ENCODE measurements at regions not wholly inside any gene's neighbourhood (a gene's known extent, or its start where the extent isn't known, plus 50 kb on each side); places are given as distances from the start of the nearest gene placed in this dataset.
"Not testable (repeated sequence)": the region's sequence is repeated elsewhere in the genome, so short reads cannot be mapped to it uniquely, and the experiment has no call there.

DNA sequence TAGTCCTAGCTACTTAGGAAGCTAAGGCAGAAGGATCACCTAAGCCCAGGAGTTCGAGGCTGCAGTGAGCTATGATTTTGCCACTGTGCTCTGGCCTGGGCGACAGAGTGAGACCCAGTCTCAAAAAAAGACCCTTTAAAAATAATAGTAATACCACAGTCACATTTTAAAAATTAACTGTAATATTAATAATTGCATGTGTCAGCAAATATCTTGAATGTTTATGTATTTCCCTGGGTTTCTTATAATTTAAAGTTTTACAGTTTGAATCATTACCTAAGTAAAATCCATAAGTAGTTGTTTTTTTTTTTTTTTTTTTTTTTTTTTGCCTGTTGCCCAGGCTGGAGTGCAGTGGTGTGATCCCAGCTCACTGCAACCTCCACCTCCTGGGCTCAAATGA, 69.2 kb downstream of the LYZL2 start:
- no peak for DNase-seq

DNA sequence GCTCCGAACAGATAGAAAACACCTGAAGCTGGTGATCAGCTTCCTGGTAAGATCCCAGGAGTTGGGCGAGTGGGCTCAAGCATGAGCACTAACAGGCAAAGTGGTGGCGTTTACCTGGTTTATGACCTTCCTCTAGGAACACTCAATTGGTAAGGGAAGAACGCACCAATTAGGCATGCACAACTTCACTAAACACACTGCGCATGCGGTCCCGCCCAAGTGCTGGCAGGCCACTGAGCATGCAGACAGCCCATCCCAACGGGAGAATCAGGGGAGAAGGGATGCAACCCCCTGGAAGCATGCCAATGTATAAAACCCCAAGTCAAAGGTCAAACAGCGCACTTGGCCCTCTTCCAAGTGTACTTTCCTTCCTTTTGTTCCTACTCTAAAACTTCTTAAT, 70.4 kb downstream of the LYZL2 start:
- DNase-seq = no peak

DNA sequence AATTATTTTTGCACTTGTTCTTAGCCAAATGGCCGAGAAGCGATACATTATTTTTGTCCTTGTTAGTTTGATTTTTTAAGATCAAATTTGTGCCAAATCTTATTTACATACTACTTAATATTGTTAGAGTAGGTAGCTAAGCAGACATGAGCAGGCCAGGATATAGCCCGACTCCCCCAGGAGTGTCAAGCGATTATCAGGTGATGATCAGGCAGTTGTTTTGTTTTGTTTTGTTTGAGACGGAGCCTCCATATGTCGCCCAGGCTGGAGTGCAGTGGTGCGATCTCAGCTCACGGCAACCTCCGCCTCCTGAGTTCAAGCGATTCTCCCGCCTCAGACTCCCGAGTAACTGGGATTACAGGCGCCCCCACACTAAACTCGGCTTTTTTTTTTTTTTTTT, 71.1 kb downstream of the LYZL2 start:
- DNase-seq = no peak

DNA sequence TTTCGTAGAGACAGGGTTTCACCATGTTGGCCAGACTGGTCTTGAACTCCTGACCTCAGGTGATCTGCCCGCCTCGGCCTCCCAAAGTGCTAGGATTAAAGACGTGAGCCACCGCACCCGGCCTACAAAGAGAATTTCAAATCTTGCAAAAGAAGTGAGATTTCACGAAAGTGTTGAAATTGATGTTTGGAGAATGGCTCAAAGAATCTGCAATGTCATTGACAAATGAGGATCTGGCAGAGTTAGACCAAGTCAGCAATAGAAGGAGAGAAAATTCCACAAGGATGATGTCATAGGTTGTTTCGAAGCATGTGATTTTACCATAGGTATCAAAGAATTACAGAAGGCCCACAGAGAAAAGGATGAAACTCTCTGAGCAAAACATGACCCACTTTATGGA, 71.7 kb downstream of the LYZL2 start:
- DNase-seq = no peak

DNA sequence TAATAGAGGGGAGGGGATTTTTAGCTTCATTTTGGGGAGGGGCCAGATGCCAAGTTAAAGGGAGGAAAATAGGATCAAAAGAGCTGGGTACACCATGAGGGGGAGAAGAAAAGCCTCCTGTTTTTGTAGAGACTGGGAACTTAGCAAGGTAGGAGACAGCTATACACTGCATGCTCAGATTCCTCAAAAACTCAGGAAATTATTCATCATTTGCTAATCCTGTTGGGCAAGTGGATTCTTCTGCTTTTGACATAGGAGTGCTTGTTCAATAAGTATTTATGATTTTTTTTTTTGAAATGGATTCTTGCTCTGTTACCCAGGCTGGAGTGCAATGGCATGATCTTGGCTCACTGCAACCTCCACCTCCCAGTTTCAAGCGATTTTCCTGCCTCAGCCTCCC, 73.4 kb downstream of the LYZL2 start:
- no peak for DNase-seq

DNA sequence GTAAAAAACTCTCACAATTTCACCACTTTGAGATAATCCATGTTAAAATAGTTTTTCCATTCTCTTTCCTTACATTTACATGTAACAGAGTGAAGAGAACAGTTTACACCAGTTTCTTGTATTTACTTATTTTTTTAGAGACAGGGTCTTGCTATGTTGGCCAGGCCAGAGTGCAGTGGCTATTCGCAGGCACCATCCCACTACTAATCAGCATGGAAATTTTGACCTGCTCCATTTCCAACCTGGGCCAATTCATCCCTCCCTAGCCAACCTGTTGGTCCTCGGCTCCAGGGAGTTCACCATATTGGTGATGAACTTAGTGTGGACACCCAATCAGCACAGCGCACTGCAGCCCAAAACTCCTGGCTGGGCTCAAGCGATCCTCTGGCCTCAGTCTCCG, 74.1 kb downstream of the LYZL2 start:
- no peak for DNase-seq

DNA sequence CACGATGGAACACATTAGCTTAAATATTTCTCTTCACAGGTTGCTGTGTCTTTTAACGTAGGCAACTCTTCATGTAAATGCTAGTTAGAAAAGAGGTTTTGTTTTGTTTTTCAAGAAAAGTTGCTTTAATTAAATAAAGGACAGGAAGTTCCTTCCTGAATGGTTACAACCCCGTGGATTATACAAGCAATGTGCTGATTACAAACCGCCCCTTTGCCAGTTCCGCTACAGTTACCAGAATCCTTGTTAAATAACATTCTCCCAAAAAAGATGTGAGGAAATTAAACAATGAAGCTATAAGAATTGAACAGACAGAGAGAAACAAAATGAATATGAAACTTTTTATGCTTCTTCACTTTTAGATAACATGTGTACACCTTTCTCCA, 75.1 kb downstream of the LYZL2 start:
- no peak for DNase-seq

DNA sequence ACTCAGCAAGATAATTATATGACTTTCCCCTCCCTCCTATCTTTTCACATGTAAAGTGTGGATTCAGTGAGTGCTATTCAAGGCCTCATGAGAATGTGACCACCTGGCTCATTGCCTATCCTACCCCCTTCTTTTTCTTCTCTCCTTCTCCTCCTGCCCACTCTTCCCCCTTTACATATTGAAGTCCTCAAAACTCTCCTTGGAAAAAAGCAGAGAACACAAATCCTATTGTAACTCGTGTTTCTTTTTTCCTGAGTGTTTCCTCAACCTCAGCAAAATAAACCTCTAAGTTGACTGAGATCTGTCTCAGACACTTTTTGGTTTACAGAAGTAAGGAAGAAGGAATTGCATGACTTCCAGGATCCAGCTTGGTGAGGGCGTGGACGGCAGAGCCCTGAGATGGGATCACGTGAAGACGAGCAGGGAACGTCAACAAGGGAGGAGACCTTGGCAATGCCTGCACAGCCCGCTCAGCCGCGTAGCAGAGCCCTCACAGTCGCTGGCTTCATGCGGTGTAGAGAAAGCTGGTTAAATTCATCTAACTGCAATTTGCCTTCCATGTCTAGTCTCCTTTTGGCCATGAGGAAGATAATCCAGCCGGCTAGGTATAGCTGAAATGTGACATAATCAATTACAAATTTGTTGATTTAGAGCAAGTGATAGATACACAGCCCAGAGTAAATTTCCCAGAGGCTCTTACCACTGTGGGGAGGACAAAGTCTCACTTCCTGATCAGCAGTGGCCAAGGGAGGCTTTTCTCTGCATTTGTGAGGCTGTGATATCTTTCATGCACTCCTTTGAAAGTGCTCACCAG, 75.7 kb downstream of the LYZL2 start:
- peak; percentile 73 for DNase-seq

DNA sequence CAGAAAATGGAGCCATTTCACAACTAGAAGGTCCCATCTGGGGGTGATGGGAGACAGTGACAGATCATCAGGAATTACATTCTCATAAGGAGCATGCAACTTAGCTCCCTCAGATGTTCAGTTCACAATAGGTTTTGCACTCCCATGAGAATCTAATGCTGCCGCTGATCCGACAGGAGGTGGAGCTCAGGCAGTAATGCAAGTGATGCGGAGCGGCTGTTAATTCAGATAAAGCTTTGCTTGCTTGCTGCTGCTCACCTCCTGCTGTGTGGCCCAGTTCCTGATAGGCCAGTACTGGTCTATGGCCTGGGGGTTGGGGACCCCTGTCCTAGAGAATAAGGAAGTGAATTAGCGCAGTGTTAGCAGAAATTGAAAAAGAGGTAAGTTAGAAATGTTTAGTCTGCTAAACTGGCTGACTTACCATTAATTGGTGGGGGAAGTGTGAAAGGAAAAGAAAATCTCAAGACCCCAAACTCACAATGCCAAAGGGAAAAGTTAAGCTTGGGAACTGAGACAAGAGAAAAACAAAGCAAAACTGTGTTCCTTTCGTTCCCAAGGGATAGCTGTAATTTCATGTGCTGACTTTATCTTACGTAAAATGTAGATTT, 76.4 kb downstream of the LYZL2 start:
- DNase-seq = no peak

DNA sequence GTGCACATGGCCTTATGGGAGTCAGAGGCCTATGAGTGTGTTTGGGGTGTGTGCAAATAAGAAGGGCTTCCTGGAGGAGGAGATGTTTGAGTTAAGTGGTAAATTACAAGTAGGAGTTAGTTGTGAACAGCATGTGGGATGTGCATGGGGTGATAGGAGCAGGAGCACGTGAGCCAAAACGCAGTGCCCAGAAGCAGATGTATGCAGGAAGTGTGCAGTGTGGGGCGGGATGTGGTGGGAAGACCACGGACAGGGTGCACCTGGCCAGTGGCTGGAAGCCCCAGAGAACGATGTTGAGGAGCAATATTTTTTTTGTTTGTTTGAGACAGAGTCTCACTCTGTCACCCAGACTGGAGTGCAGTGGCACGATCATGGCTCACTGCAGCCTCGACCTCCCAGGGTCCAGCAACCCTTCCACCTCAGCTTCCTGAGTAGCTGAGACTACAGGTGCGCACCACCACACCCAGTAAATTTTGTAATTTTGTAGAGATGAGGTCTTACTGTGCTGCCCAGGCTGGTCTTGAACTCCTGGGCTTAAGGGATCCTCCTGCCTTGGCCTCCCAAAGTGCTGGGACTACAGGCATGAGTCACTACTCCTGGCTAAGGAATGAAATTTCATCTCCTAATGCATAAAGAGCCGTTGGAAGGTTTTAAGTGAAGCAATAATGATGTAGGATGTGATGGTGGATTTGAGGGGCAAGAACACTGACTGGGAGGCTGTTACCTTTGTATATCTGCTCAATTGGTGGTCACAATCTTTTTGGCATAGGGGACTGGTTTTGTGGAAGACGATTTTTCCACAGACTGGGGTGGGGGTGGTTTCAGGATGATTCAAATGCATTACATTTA, 78.4 kb downstream of the LYZL2 start:
- DNase-seq = no peak

DNA sequence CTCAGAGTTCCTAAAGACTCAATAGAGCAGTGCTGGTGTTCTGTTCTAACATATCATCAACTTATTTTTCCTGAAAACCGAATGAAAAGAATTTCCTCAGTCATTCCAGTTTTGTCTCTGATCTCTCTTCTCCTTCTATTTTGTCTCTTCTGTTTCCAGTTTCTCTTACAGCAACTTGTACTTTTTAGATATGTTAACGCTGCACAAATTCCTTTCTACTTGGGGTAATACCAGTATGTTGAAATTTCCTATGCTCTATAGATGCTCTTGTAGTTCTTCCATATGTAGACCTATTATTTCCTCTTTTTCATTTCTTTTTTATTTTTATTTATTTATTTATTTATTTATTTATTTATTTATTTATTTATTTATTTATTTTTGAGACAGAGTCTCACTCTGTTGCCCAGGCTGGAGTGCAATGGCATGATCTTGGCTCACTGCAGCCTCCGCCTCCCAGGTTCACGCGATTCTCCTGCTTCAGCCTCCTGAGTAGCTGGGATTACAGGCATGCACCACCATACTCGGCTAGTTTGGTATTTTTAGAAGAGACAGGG, 80.3 kb downstream of the LYZL2 start:
- DNase-seq = not testable (repeated sequence)

DNA sequence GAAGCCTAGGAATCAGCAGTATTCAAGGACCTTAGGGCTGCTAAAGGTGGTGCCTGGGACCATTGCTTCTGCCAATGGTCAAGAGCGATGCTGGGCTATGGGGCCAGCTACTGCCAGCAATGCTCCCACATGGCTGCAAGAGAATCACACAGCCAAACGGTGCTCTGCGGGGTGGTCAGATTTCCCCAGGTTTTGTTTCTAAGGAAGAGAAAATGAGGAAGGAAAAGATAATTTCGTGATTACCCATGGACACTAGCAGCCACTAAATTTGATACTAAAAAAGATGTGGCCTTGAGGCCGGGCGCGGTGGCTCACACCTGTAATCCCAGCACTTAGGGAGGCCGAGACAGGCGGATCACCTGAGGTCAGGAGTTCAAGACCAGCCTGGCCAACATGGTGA, 83.0 kb downstream of the LYZL2 start:
- DNase-seq = no peak

DNA sequence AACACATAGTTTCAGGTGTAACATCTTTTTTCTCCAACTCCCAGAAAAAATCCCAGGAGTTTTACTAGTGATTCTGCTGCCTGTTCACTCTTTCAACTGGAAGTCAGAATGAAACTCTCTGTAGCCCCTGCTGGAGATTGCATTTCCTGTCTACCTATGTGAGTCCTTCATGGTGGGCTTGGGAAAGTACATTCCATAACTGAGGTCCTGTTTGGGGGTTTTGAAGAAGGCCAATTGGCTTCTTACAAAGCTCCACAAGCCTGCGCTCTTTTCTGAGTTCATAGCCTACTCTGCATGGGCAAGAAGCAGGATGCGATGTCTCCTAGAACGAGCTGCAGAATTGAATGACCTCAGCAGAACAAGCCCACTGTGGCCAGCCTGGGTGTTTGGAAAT, 86.7 kb downstream of the LYZL2 start:
- DNase-seq = no peak

DNA sequence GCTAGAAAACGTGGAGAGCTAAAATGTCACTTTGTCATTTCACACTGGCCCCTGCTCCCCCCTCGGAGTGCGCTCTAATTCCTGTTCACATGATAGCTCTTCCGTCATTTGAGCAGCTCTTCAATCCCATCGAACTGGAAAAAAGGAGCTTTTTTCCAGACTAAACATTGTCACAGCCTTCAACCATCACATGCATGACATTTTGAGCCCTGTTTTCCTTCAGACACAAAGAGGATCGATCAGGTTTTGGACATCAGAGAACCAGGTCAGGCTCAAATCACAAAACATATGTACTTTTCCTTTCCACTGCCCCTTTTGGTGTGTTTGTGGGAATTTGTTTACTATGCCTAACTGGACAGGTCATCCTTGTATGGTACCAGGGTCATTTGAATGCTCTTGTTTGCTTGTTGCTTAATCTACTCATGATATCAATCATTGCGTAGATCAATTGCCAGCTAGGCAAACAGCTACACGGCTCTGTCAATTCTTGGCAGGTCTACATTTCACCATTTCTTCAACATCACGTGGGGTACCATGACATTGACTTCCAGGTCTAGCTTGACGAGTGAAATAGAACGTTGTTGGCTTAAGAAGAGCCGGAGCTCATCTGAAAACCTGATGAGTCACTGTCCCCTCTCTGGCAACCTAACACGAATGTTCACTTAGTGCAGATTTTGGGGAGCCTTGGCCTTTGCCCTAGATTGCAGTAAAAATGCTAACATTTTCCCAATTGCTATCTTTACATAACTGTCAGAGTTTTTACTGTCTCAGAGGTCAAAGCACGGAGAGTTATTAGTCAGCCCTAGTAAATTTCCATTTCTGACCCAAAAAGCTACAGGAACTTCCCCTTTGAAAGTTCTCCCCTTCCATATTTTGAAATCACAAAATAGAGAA, 87.3 kb downstream of the LYZL2 start:
- no peak for DNase-seq

DNA sequence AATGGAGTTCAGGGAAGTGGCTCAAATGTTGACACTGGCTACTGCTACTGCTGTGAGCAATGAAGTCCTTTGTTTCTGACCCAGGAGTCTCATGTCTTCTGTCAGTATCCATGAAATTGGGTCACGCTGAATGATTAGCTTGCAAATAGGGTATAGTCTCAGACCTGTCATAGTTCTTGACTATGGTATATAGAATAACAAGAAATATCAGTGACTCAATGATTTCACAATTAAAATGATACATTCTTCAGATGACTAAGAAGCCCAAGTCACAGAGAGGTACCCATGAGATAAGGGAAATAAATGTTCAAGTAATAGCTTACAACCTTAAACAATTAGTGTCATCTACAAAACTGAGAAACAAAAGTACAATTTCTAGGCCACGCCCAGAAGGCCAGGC, 89.3 kb downstream of the LYZL2 start:
- DNase-seq = no peak

DNA sequence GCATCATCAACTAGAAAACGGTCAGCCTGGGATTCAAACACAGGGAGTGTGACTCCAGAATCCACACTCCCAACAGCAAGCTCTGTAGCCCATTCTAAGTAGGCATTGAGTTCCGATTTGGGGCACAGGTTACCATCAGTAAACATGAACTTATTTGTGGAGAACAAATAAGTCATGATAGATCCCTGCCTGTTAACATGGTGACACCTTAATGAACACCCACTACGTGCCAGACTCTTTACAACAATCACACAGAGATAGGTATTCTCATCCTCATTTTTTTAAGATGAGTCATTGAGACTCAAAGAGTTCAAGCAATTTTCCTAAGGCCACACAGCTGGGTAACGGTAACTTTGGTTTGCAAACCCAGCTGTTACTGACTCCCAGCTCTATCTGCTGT, 91.5 kb downstream of the LYZL2 start:
- peak; percentile 26 for DNase-seq

DNA sequence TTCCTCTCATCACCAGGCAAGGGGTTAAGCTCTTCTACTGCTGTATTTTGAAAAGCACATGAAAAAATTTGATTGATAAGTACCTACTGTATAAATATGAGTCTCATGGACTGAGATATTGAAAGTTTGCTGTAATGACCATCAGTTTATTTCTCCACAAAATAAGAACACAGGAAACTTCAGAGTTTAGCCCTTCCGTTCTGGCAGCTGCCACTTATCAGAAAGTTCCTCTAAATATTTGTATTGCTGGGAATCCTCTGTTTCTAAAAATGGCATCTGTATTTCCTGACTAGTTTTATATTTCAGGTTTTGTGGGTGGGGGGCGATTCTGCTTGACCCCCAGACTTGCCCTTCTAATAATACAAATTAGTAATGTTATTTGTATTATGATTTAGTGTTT, 92.0 kb downstream of the LYZL2 start:
- peak; percentile 30 for DNase-seq

DNA sequence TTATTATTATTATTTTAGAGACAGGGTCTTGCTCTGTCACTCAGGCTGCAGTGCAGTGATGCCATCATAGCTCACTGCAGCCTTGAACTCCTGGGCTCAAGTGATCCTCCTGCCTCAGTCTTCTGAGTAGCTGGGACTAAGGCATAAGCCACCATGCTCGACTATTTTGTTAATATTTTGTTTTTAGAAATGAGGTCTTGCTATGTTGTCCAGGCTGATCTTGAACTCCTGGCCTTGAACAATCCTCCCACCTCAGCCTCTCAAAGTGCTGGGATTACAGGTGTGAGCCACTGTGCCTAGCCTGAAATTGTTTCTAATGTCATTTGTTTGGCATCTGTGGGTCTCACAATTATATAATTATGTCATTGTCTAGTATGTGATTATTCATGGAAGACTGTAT, 92.4 kb downstream of the LYZL2 start:
- not testable (repeated sequence) for DNase-seq

DNA sequence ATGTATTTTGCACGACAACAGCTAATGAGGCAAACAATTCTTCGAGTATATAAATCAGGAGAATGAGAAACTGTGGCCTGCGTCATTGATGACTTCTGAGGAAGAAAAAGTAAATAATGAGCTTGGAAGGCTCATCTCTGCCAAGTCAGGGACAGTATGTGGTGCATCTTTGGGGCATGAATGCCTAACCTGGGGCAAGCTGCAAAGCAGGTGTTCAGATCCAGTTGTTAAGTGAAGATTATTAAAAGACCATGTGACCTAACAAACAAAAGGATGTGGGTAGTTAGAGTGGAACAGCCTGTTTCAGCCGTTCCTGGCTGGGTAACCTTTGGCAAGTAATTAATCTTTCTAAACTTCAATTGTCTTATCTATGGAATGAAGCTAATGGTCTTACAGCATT, 93.0 kb downstream of the LYZL2 start:
- no peak for DNase-seq

DNA sequence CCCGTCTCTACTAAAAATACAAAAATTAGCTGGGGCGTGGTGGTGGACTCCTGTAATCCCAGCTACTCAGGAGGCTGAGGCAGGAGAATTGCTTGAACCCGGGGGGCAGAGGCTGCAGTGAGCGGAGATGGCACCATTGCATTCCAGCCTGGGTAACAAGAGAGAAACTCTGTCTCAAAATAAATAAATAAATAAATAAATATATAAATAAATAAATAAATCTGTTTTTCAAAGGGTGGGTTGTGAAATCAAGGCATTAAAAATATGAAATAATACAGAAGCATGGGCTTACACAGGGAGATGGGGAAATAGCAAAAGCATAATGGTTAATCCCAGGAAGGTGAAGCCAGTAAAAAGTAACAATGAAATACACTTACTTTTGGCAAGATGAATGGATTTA, 93.9 kb downstream of the LYZL2 start:
- no peak for DNase-seq

DNA sequence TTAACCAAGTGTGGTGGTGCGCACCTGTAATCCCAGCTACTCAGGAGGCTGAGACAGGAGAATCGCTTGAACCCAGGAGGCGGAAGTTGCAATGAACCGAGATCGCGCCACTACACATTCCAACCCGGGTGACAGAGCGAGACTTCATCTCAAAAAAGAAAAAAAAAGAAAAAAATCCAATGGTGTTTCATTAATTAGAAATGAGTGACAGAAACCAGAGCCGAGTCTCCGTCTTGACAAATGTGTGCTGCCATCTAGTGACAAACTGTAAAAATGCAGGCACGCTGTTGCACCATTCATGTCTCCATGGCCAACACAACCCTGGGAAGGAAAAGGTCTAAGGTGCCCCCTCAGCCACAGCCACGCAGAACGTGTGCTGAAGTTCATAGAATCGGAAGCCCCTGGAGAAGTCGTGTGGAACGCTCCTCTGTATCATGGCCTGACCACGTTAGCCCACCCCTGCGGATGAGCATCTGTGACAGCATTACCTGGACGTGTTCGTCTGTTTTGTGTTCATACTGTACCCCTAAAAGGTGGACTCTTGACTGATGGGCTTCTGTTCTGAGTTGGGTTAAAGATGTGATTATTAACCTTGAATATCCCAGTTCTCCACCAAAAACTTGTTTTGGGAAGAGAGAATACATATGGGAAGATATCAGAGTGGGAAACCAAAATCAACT, 94.9 kb downstream of the LYZL2 start:
- DNase-seq = peak; percentile 90

Data from dermis blood vessel endothelial cell (primary cell).